GM23338 (cell line): ENCODE measurements at regions not wholly inside any gene's neighbourhood (a gene's known extent, or its start where the extent isn't known, plus 50 kb on each side); places are given as distances from the start of the nearest gene placed in this dataset.
A peak's percentile ranks its signal among the peaks of the same experiment; 100 is the strongest.

Source experiments
- ATAC-seq: fragments of 200-7000 bp; cut with Tn5 transposase; 3 replicates; pipeline ENCODE4 v1.9.1; 2020
- DNase-seq: peaks from one replicate; pipeline ENCODE4 v3.0.0-alpha.2; 2015; ENCODE audit warnings: low spot score
- H2AFZ ChIP-seq: fragments of 200-600 bp; sonication (generic); 2 replicates; pipeline ENCODE4 v1.8.0; 2016; ENCODE audit warnings: antibody characterized with exemption, mild to moderate bottlenecking, moderate library complexity
- H3F3A ChIP-seq: fragments of 200-600 bp; sonication (generic); replicated peaks from 2 replicates; pipeline ENCODE4 v1.8.0; 2017; ENCODE audit warnings: antibody characterized with exemption, mixed run types, low read depth
- H3K27ac ChIP-seq: fragments of 200-600 bp; sonication (generic); 2 replicates; pipeline ENCODE4 v1.6.1; 2016; ENCODE audit warnings: low read depth
- H3K27me3 ChIP-seq: fragments of 200-600 bp; sonication (generic); 2 replicates; pipeline ENCODE4 v1.8.0; 2016; ENCODE audit warnings: mild to moderate bottlenecking, mixed run types, moderate library complexity; ENCODE audit not compliant: insufficient read depth
- H3K36me3 ChIP-seq: fragments of 200-600 bp; sonication (generic); 2 replicates; pipeline ENCODE4 v1.8.0; 2016; ENCODE audit warnings: mild to moderate bottlenecking; ENCODE audit not compliant: insufficient read depth
- H3K4me1 ChIP-seq: fragments of 200-600 bp; sonication (generic); 2 replicates; pipeline ENCODE4 v1.8.0; 2016; ENCODE audit warnings: mild to moderate bottlenecking, moderate library complexity; ENCODE audit not compliant: insufficient read depth
- H3K4me2 ChIP-seq: fragments of 200-600 bp; sonication (generic); 2 replicates; pipeline ENCODE4 v1.7.1; 2017; ENCODE audit warnings: mixed run types
- H3K4me3 ChIP-seq: fragments of 200-600 bp; sonication (generic); 2 replicates; pipeline ENCODE4 v1.6.1; 2016; ENCODE audit warnings: mixed run types
- H3K79me2 ChIP-seq: fragments of 200-600 bp; sonication (generic); replicated peaks from 2 replicates; pipeline ENCODE4 v1.8.0; 2017; ENCODE audit warnings: mild to moderate bottlenecking; ENCODE audit not compliant: insufficient read depth
- H3K9me2 ChIP-seq: fragments of 200-600 bp; sonication (generic); 2 replicates; pipeline ENCODE4 v1.8.0; 2017; ENCODE audit not compliant: insufficient read depth
- H4K20me1 ChIP-seq: fragments of 200-600 bp; sonication (generic); replicated peaks from 2 replicates; pipeline ENCODE4 v1.8.0; 2017; ENCODE audit warnings: mild to moderate bottlenecking; ENCODE audit not compliant: insufficient read depth
- H3K27ac Mint-ChIP-seq: 2 replicates; pipeline ENCODE4 v1.8.0; 2020; ENCODE audit warnings: inconsistent platforms, mild to moderate bottlenecking, moderate library complexity, mixed read lengths
- H3K27me3 Mint-ChIP-seq: 3 replicates; pipeline ENCODE4 v1.8.0; 2022; ENCODE audit warnings: low read depth, mild to moderate bottlenecking, moderate library complexity, mixed read lengths, inconsistent platforms; ENCODE audit not compliant: insufficient read depth, poor library complexity
- H3K36me3 Mint-ChIP-seq: 3 replicates; pipeline ENCODE4 v1.8.0; 2021; ENCODE audit warnings: low read depth, mild to moderate bottlenecking, inconsistent platforms, moderate library complexity, mixed read lengths
- H3K4me1 Mint-ChIP-seq: 3 replicates; pipeline ENCODE4 v1.8.0; 2020; ENCODE audit warnings: mild to moderate bottlenecking, inconsistent platforms, mixed read lengths
- H3K4me3 Mint-ChIP-seq: 3 replicates; pipeline ENCODE4 v1.8.0; 2021; ENCODE audit warnings: moderate library complexity, mild to moderate bottlenecking, inconsistent platforms, mixed read lengths
- H3K9me3 Mint-ChIP-seq: 3 replicates; pipeline ENCODE4 v1.8.0; 2020; ENCODE audit warnings: moderate library complexity, mild to moderate bottlenecking, inconsistent platforms, mixed read lengths
- CREB1 ChIP-seq: fragments of 250-450 bp; sonication (Bioruptor Pico); IDR thresholded peaks from 2 replicates; pipeline ENCODE4 v1.5.0; 2020; ENCODE audit warnings: low read depth, mild to moderate bottlenecking, moderate library complexity
- EZH2 ChIP-seq: fragments of 200-600 bp; sonication (generic); IDR thresholded peaks from one replicate; pipeline ENCODE4 v1.8.0; 2017; ENCODE audit warnings: antibody characterized with exemption, mild to moderate bottlenecking, low read depth; ENCODE audit not compliant: unreplicated experiment
- EZH2phosphoT487 ChIP-seq: fragments of 200-600 bp; sonication (generic); IDR thresholded peaks from one replicate; pipeline ENCODE4 v1.8.1; 2018; ENCODE audit warnings: antibody characterized with exemption; ENCODE audit not compliant: unreplicated experiment
- NANOG ChIP-seq: IDR thresholded peaks from 2 replicates; pipeline ENCODE4 v1.6.1; 2016; ENCODE audit warnings: antibody characterized with exemption, borderline replicate concordance
- POLR2AphosphoS5 ChIP-seq: IDR thresholded peaks from 2 replicates; pipeline ENCODE4 v1.6.1; 2016; ENCODE audit warnings: antibody characterized with exemption, low read depth
- STAT1 ChIP-seq: IDR thresholded peaks from one replicate; pipeline ENCODE4 v1.6.1; 2016; ENCODE audit warnings: antibody characterized with exemption; ENCODE audit not compliant: unreplicated experiment
- ZNF114 ChIP-seq: fragments of 250-450 bp; sonication (Bioruptor Pico); IDR thresholded peaks from 2 replicates; pipeline ENCODE4 v1.5.0; 2020; ENCODE audit warnings: mild to moderate bottlenecking, moderate library complexity
- ZNF331 ChIP-seq: fragments of 250-450 bp; sonication (Bioruptor Pico); IDR thresholded peaks from 2 replicates; pipeline ENCODE4 v1.5.0; 2020; ENCODE audit warnings: low read depth, mild to moderate bottlenecking, moderate library complexity
- TF ChIP-seq, protein P1 (sequence below): IDR thresholded peaks from 2 replicates; pipeline ENCODE4 v1.6.1; 2016; ENCODE audit warnings: antibody characterized with exemption
- TF ChIP-seq, protein P2 (sequence below), 2 experiments: fragments of 200-600 bp in 1 of 2; sonication (generic) in 1 of 2; conservative IDR thresholded peaks; 2 replicates each; pipeline versions ENCODE4 v1.5.1 to v1.6.1; 2016 to 2017; ENCODE audit warnings: antibody characterized with exemption in 2 of 2, low read depth in 2 of 2, mild to moderate bottlenecking in 2 of 2, moderate library complexity in 1 of 2

DNA sequence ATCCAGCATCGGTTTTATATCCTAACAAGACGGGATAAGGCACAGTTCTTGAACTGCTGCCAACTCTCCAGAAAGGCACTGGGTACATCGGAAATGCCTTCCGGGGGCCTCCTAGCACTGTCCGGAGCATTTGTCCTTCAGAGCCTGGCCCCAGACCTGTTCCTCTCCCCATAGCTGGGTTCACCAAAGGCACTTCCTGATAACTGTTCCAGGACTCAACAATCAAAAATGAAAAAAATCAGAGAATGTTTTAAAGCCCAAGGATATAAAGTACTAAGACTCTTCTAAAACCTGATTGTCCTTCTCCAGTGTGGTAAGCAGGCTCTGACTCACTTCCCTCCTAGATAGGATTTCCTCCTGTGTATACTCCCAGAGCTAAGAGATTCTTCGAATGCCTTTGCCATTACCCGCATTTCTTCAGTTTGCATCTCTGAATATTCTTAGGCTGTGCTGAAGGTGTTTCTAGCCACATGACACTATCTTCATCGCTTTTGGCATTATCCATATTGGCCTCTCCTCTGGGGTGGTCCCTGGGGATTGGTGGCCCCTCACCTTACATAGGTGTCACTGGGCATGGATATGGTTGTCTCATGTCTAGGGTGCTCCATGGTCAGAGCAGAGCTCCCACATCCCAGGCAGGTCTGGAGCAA lies 112.9 kb downstream of the ZBTB18 start:
- H3K27ac ChIP-seq = peak overlapping the region; percentile 27
- Mint-ChIP-seq H3K4me3 (no peak overlapping the region), H3K27me3 (no peaks in the 10 kb centered on the region)

DNA sequence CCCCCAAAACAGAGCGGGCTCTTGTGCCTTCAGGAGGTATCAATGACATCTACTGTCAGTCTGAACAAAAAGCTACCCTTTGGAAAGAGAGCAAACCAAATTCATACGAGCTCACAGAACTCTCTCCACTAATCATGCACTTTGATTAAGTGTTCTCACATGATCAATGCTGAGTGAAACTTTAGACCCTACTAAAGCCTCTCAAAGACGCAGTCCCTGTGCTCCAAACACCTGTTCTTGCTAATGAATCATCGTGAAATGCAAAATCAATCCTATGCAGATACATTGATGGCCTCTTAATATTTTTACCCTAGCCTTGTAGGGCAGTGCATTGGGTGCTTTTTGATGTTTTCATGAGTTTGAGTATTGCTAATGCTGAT lies 113.4 kb downstream of the ZBTB18 start:
- Mint-ChIP-seq H3K9me3 (no peaks in the 10 kb centered on the region), H3K4me3 (no peak overlapping the region), H3K27ac (peak overlapping the region; percentile 89; the same call in 1 of the 2 replicates), H3K4me1 (peaks cover 14% of the 10 kb centered on the region), H3K27me3 (no peaks in the 10 kb centered on the region), H3K36me3 (peaks cover 2% of the 10 kb centered on the region; the same call in 1 of the 3 replicates)
- no peak overlapping the region for H3K4me2 ChIP-seq
- no peak overlapping the region for H3K27ac ChIP-seq
- ATAC-seq (no peak), DNase-seq (no peak)
- H3F3A ChIP-seq = no peaks in the 10 kb centered on the region
- H3K4me3 ChIP-seq = no peak overlapping the region
- no peaks in the 10 kb centered on the region for H3K36me3 ChIP-seq
- H3K79me2 ChIP-seq = no peaks in the 10 kb centered on the region
- no peaks in the 10 kb centered on the region for H4K20me1 ChIP-seq
- H3K4me1 ChIP-seq = peaks cover 24% of the 10 kb centered on the region
- no peak overlapping the region for H2AFZ ChIP-seq
- H3K9me2 ChIP-seq = peaks cover 22% of the 10 kb centered on the region; the same call in 1 of the 2 replicates
- no peaks in the 10 kb centered on the region for H3K27me3 ChIP-seq
- TF ChIP-seq, protein P1, sequence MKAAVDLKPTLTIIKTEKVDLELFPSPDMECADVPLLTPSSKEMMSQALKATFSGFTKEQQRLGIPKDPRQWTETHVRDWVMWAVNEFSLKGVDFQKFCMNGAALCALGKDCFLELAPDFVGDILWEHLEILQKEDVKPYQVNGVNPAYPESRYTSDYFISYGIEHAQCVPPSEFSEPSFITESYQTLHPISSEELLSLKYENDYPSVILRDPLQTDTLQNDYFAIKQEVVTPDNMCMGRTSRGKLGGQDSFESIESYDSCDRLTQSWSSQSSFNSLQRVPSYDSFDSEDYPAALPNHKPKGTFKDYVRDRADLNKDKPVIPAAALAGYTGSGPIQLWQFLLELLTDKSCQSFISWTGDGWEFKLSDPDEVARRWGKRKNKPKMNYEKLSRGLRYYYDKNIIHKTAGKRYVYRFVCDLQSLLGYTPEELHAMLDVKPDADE = no peak
- TF ChIP-seq EZH2phosphoT487 (no peak), CREB1 (CRISPR knock-in tag) (no peak), STAT1 (no peak), POLR2AphosphoS5 (no peak)

More for the DNA sequence above, 112.9 kb downstream of the ZBTB18 start:
- Mint-ChIP-seq H3K9me3 (no peaks in the 10 kb centered on the region; the same call in 2 of the 3 replicates), H3K4me1 (peaks cover 14% of the 10 kb centered on the region), H3K27ac (peak overlapping the region; percentile 89; the same call in 1 of the 2 replicates), H3K36me3 (peaks cover 2% of the 10 kb centered on the region; the same call in 1 of the 3 replicates)
- DNase-seq (peak; percentile 84), ATAC-seq (peak; percentile 88)
- H3K27me3 ChIP-seq = no peaks in the 10 kb centered on the region
- H3K4me1 ChIP-seq = peaks cover 24% of the 10 kb centered on the region
- no peak overlapping the region for H3K4me3 ChIP-seq
- H4K20me1 ChIP-seq = no peaks in the 10 kb centered on the region
- H3F3A ChIP-seq = no peaks in the 10 kb centered on the region
- TF ChIP-seq STAT1 = no peak
- TF ChIP-seq NANOG = no peak
- no peak for TF ChIP-seq CREB1 (CRISPR knock-in tag)
- TF ChIP-seq, protein P2, sequence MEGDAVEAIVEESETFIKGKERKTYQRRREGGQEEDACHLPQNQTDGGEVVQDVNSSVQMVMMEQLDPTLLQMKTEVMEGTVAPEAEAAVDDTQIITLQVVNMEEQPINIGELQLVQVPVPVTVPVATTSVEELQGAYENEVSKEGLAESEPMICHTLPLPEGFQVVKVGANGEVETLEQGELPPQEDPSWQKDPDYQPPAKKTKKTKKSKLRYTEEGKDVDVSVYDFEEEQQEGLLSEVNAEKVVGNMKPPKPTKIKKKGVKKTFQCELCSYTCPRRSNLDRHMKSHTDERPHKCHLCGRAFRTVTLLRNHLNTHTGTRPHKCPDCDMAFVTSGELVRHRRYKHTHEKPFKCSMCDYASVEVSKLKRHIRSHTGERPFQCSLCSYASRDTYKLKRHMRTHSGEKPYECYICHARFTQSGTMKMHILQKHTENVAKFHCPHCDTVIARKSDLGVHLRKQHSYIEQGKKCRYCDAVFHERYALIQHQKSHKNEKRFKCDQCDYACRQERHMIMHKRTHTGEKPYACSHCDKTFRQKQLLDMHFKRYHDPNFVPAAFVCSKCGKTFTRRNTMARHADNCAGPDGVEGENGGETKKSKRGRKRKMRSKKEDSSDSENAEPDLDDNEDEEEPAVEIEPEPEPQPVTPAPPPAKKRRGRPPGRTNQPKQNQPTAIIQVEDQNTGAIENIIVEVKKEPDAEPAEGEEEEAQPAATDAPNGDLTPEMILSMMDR (conservative IDR thresholded peaks at IDR 0.05; ENCODE audit: low read depth in 2 of 2) = no peak
- no peak for TF ChIP-seq ZNF114 (CRISPR knock-in tag)
- TF ChIP-seq, protein P1 = no peak
- TF ChIP-seq ZNF331 (CRISPR knock-in tag) = no peak
- TF ChIP-seq EZH2 = no peak
- H2AFZ ChIP-seq = no peak overlapping the region
- H3K36me3 ChIP-seq = no peaks in the 10 kb centered on the region
- no peak overlapping the region for H3K4me2 ChIP-seq
- H3K79me2 ChIP-seq = no peaks in the 10 kb centered on the region
- peaks cover 22% of the 10 kb centered on the region; the same call in 1 of the 2 replicates for H3K9me2 ChIP-seq
